Non-pigmented ciliary epithelial cell (primary cell): ENCODE measurements at regions not wholly inside any gene's neighbourhood (a gene's known extent, or its start where the extent isn't known, plus 50 kb on each side); places are given as distances from the start of the nearest gene placed in this dataset.

Experiments
- DNase-seq: peaks from one replicate; pipeline ENCODE4 v3.0.0-alpha.2; 2010; ENCODE audit warnings: low read depth

- no peak for DNase-seq
Measured at GRCh38 chr12:125568306-125568705, 503.1 kb downstream of the AACS start.

DNA sequence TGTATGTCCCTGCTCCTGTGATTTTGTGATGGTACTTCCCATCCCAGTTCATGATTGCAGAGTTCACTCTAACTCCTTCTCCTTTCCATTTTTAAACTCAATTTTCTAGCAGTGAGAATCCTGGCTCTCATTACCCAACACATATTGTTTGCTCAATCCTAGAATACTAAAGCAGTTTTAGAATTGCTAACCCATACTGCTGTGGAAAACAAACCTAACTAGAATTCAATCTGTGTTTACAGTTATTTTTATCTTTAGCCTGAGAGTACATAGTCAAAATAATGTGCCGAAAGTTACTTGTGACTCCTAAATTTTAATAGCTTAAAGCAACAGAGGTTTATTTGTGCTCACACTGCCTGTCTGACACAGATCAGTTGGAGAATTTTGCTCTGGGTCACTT lies 508.0 kb downstream of the AACS start:
- no peak for DNase-seq

DNA sequence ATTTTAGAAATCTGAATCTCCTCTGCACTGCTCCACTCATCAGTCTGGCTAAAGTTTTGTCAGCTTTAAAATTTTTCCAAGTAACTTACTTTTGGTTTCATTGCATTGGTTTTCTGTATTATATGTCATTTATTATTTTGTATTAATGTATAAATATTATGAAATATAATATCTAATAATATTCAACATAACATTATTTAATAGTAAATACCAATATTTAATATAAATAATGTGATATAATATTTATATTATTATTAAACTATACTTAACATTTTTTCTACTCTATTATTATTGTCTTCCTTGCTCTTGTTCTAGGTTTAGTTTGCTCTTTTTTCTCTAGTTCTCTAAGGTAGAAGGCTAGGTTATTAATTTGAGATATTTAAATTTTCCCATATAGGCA lies 512.1 kb downstream of the AACS start:
- no peak for DNase-seq

GRCh38 chr12:125579916-125580315 lies 514.7 kb downstream of the AACS start:
- DNase-seq, result no peak

DNA sequence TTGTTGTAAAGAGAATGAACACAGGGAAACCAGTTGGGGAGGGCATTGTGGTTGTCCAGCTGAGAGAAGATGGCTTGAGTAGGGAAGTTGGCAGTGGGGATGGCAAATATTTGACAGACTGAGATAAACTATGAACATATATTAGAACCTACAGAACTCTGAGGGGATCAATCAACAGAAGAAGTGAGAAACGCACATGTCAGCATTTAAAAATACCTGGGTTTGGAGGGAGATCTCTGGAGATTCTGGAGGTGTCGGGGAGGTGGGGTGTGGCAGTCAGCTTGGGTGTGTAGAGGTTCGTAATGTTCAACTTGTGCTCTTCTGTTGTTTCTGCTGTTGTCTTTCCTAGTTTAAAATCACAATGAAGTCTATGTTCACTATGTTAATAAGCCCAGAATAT lies 517.8 kb downstream of the AACS start:
- no peak for DNase-seq

- DNase-seq, result no peak
Measured at GRCh38 chr12:125586441-125586840, 521.2 kb downstream of the AACS start.

GRCh38 chr12:125593269-125593668 lies 528.0 kb downstream of the AACS start:
- DNase-seq, result no peak

- DNase-seq, result no peak
Measured at GRCh38 chr12:125604976-125605375, 539.7 kb downstream of the AACS start.

DNA sequence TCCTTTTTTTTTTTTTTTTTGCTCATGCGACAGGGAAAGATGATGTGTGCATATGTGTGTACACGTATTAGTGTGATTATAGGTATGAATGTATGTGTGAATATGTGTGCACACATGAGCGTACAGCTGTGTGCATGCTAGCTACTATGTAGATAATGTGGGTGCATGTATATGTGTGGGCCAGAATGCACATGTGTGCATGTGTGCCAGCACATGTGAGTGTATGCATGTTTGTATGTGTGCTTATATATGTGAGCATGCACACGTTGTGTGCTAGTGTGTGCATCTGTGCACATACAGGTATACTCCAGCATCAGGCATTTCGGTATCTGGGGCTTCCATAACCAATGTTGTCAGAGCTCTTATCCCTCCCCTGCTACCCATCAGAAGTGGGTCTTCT lies 541.1 kb downstream of the AACS start:
- DNase-seq, result no peak

- no peak for DNase-seq
Measured at GRCh38 chr12:125610292-125610691, 545.1 kb downstream of the AACS start.

DNA sequence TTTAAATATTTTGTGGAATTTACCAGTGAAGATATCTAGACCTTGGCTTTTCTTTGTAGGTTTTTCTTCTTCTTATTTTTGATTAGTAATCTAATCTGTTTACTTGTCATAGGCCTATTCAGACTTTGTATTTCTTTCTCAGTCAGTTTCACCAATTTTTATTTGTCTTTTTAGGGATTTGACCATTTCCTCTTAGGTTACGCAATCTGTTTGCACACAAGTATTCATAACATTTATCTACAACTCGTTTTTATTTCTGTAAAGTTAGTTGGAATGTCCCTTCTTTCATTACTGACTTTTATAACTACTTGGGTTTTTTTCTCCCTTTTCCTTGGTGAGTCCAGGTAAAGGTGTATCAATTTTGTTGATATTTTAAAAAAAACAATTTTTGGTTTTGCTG lies 545.7 kb downstream of the AACS start:
- DNase-seq, result no peak

- DNase-seq, result no peak
Measured at GRCh38 chr12:125614058-125614457, 548.8 kb downstream of the AACS start.

DNA sequence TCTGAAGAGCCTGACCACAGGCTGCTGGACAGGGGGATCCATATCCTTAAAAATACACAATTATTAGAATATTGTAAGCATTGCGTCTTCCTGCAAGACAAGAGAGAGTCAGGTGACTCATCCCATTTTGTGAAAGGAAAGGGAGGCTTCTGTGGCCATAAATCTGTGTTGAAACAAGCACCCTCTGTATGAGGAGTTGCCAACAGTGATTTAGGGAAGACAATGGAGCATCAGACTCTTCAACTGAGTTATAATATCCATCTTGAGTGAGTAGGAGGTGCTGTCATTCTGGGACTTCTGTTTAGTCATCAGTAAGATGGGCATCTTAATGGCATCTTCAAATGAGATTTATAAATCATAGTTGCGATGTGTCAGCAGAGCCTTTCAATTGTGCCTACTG lies 554.5 kb downstream of the AACS start:
- DNase-seq, result no peak

GRCh38 chr12:125633686-125634085 lies 568.5 kb downstream of the AACS start:
- no peak for DNase-seq

DNA sequence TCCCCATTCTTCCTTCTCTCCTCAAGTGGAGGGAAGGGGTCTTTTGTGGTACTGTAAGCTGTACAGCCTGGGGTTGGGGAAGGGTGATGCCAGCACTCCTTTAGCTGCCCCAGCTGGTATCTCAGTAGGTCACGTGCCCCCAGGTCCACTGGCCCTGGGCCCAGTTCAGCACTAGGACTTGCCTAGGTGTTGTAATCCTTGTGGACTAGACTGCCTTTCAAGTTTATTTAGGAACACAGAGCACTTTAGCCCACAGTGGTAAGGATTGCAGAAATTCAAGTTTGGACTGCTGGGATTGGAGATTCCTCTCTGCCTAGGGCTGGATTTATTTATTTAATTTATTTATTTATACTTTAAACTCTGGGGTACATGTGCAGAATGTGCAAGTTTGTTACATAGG lies 569.6 kb downstream of the AACS start:
- no peak for DNase-seq

DNA sequence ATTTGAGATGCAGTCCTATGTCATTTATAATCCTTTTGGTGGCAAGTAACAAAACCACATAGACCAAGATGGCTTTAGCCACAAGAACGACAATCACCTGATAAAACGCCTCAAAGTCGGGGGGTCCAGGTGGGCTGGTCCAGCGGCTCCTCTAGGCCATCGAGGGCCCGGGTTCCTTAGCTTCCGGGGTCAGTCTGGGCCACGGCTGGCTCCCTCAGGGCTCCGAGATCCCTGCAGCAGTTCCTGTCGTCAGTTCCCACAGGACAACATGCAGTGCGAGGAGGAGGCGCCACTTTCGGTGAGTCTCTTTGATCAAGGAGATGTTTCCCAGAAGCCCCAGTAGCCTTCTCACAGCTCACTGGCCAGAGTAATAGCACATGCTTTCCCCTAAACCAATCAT lies 574.6 kb downstream of the AACS start:
- DNase-seq, result no peak

DNA sequence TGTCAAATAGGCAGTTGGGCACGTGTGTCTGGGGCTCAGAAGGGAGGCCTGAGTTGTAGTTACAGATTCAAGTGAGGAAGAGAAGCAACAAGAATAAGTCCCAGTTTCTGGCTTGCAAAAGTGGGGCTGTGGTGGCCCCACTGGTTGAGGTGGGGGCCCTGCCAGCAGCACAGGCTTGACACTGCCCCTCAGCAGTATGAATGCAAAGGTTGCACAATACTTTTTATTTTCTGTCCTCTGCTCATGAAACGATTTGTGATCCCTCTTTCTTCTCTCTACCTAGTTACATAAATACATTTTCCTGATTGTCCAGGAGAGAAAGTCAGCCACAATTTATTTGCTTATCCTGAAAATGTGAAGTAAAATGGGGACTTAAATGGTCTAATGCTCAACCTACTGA lies 577.8 kb downstream of the AACS start:
- DNase-seq, result no peak

- no peak for DNase-seq
Measured at GRCh38 chr12:125645724-125646123, 580.5 kb downstream of the AACS start.

DNA sequence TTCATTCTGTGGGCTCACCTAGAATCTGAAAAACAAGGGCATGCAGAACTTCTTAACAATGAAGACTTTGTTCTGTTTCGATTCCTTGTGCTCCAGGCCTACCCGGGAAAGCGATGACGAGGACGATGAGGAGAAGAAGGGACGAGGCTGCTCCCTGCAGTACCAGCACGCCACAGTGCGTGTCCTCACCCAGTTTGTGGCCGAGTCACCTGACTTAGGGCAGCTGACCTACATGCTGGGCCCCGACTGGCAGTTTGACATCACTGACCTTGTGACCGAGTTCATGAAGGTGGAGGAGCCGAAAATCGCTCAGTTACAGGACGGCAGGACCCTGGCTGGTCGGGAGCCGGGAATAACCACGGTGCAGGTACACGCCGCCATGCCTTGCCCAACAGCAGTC lies 585.4 kb downstream of the AACS start:
- DNase-seq, result no peak

- no peak for DNase-seq
Measured at GRCh38 chr12:125651625-125652024, 586.4 kb downstream of the AACS start.

DNA sequence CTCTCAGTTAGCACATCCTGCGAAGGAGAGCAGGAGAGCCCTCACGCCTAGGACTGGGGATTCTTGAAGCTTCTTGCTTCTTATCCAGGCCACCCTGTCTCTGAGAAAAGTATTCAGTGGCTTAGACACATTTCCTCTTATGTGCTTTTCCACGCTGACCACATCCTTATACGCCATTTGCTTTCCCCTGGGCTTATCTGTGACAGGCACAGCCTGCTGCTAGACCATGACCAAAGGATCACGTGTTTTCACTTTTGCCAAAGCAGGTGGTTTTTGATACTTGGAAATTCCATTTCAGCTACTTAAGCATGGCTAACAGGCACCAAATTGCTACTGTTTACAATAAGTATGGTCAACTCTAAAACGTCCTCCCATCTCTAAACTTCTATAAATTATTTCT lies 587.4 kb downstream of the AACS start:
- DNase-seq, result no peak

DNA sequence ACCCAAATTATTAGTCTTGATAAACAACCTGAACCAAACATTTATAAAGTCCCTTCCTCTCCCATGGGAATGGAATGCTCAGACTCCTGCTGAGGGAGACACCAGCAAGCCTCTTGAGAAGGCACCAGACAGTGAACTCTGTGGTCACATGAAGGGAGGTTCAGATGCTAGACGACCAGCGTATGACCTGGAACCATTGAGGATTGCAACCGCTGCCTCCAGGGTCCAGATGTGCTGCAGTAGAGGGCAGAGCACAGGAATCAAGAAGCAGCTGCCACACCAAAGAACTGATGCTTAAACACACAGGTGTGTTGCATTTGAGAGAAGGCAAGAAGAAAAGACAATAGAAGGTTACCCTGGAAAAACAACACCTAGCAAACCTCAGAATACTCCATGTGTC lies 592.4 kb downstream of the AACS start:
- no peak for DNase-seq

GRCh38 chr12:125674554-125675338 lies 609.5 kb downstream of the AACS start:
- no peak for DNase-seq

DNA sequence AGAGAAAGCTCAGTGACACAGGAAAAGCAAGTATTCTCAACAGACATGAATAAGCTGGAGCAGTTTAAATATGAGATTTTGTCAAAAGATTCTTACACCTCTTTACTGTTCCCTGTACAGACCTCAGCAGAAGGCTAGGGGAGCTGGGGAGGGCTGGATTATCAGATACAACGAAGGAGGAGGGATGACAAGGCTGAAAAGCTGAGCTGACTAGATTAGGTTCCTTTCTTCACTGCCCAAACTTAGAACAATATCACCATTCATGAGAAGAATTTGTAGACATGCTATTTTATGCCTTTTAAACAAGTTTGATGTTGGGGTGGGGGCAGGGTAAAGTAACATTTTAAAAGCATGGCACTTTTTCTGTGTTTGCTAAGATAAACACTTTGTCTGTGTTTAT lies 611.1 kb downstream of the AACS start:
- no peak for DNase-seq

GRCh38 chr12:125677829-125678228 lies 612.6 kb downstream of the AACS start:
- no peak for DNase-seq
